ENCODE measurements at regions not wholly inside any gene's neighbourhood (a gene's known extent, or its start where the extent isn't known, plus 50 kb on each side); places are given as distances from the start of the nearest gene placed in this dataset.

GRCh38 chrX:45806410-45807121 lies 605.9 kb upstream of the DIPK2B start:
- TF ChIP-seq CTCF (IDR thresholded peaks at IDR 0.05; ENCODE audit: low read length), result no peak
- no peak for TF ChIP-seq EZH2 (IDR thresholded peaks at IDR 0.05; ENCODE audit: borderline replicate concordance, low read length)

Data from OCI-LY1 (cell line).